ENCODE measurements at regions not wholly inside any gene's neighbourhood (a gene's known extent, or its start where the extent isn't known, plus 50 kb on each side); places are given as distances from the start of the nearest gene placed in this dataset.

GRCh38 chr9:108442627-108443018 is 413.2 kb downstream of the ACTL7B start:
- TF ChIP-seq POLR2A (IDR thresholded peaks at IDR 0.05) (no peak), CTCF (IDR thresholded peaks at IDR 0.05) (no peak)

Data from adrenal gland (tissue), 5 donors.